Tibial nerve (tissue), 4 donors: ENCODE measurements at regions not wholly inside any gene's neighbourhood (a gene's known extent, or its start where the extent isn't known, plus 50 kb on each side); places are given as distances from the start of the nearest gene placed in this dataset.

Source experiments
- DNase-seq, 2 donors: peaks; one replicate each; pipeline ENCODE4 v3.0.0-alpha.2; 2019; ENCODE audit warnings: low spot score in 2 of 2
- H3K27ac ChIP-seq, 4 donors: fragments of 200-600 bp; sonication (generic) in 3 of 4; one replicate each; pipeline ENCODE4 v1.5.1; 2017 to 2019; ENCODE audit warnings: mild to moderate bottlenecking in 1 of 4
- H3K27me3 ChIP-seq, 2 donors: fragments of 200-600 bp; sonication (generic) in 1 of 2; one replicate each; pipeline versions ENCODE4 v1.5.1 to v1.6.0; 2017 to 2019
- H3K36me3 ChIP-seq, 3 donors: fragments of 200-600 bp; sonication (generic); one replicate each; pipeline ENCODE4 v1.5.1; 2018 to 2019
- H3K4me1 ChIP-seq, 4 donors: fragments of 200-600 bp; sonication (generic) in 3 of 4; one replicate each; pipeline ENCODE4 v1.5.1; 2017 to 2019
- H3K4me3 ChIP-seq, 4 donors: fragments of 200-600 bp; sonication (generic) in 3 of 4; one replicate each; pipeline ENCODE4 v1.5.1; 2017 to 2019; ENCODE audit warnings: mild to moderate bottlenecking in 1 of 4, moderate library complexity in 1 of 4
- H3K9me3 ChIP-seq, 4 donors: fragments of 200-600 bp; sonication (generic) in 3 of 4; one replicate each; pipeline ENCODE4 v1.5.1; 2017 to 2019
- CTCF ChIP-seq, 5 experiments: fragments of 200-600 bp in 3 of 5; fragments of 450-650 bp in 2 of 5; sonication (generic) in 3 of 5; IDR thresholded peaks; one replicate each; pipeline ENCODE4 v1.5.1; 2016 to 2019; ENCODE audit warnings: antibody characterized with exemption in 5 of 5, mild to moderate bottlenecking in 3 of 5, moderate library complexity in 2 of 5
- EP300 ChIP-seq, 2 donors: sonication (generic); formaldehyde crosslinking; IDR thresholded peaks; one replicate each; pipeline ENCODE4 v1.6.1; 2017; ENCODE audit warnings: antibody characterized with exemption in 2 of 2, mild to moderate bottlenecking in 1 of 2
- POLR2A ChIP-seq, 2 donors: fragments of 450-650 bp; IDR thresholded peaks; one replicate each; pipeline ENCODE4 v1.6.1; 2017; ENCODE audit warnings: antibody characterized with exemption in 2 of 2, mild to moderate bottlenecking in 2 of 2, moderate library complexity in 2 of 2
- WGBS, 2 donors: methylation state at CpG; one replicate each; pipeline ENCODE4 v1.1.5; 2018; 5-methylcytosine and 5-hydroxymethylcytosine counted together

DNA sequence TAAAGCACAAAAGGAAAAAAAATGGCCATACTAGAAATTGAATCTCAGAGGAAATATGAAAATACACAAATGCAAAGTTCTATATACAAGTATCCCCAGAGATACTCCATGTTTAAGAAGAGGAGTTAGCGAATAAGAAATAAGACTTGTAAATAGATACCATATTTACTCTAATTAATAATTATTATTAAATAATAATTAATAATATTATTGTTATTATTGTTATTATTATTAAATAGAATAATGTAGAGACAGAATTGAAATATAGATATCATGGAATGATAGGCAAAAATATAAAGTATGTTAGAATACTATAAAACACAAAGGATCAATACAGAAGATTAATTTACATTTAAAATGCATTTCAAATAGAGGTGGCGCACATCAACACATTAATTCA, 1047.5 kb upstream of the MIR17HG start:
- no peak for DNase-seq
- no peaks in the 10 kb centered on the region for H3K4me1 ChIP-seq
- H3K27me3 ChIP-seq, result no peaks in the 10 kb centered on the region
- no peak overlapping the region for H3K27ac ChIP-seq
- no peaks in the 10 kb centered on the region for H3K36me3 ChIP-seq
- TF ChIP-seq CTCF (IDR thresholded peaks at IDR 0.05), result no peak
- no peak for TF ChIP-seq EP300 (IDR thresholded peaks at IDR 0.05)
- no peak for TF ChIP-seq POLR2A (IDR thresholded peaks at IDR 0.05)
- H3K9me3 ChIP-seq, result no peaks in the 10 kb centered on the region
- no peak overlapping the region for H3K4me3 ChIP-seq
- 96 to 97% methylated on average over 2 of the region's 2 CpGs for WGBS, 2 donors

DNA sequence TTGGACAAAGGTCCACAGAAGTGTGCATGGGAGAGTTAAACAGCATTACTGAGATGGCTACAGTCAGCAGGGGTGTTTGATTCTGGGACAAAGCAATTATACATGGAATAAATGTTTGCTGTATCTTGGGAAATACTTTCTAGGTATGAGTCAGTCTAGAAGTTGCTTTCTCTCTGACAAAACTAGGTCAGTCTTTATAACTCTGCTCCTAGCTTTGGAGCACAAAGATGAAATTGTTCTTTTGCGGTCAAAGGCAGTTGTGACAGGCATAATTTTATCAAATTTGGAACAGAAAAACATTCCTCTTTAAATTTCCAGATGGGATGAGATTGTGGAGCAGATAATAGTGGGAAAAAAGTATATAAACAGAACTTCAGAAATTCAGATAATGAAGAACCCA, 1045.4 kb upstream of the MIR17HG start:
- TF ChIP-seq EP300 (IDR thresholded peaks at IDR 0.05), result no peak
- TF ChIP-seq CTCF (IDR thresholded peaks at IDR 0.05), result no peak
- no peak for TF ChIP-seq POLR2A (IDR thresholded peaks at IDR 0.05)
- DNase-seq, result no peak
- Histone ChIP-seq H3K36me3 (no peaks in the 10 kb centered on the region), H3K27me3 (no peaks in the 10 kb centered on the region), H3K4me1 (no peaks in the 10 kb centered on the region), H3K27ac (no peak overlapping the region), H3K4me3 (no peak overlapping the region), H3K9me3 (no peaks in the 10 kb centered on the region)
- WGBS, 2 donors, result 44 to 51% methylated on average over 1 of the region's 1 CpG

DNA sequence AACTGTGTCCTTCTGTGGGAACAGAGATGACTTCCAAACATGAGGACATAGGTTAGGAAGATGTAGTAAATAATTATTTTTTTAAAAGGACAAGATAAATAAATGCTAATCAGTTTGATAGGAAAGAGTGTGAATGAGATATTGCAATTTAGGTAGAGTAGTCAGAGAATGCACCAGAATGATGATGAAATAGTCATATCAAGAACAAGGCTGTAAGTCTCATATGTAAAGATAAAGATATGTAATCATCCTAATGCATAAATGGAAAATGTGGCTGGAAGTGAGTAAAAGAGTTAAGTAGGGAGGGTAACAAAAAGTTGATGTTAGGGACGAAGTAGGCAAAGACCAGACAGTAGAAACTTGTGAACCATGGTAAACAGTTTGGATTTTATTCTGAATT, 1041.7 kb upstream of the MIR17HG start:
- H3K27me3 ChIP-seq, result no peaks in the 10 kb centered on the region
- TF ChIP-seq POLR2A (IDR thresholded peaks at IDR 0.05), result no peak
- TF ChIP-seq EP300 (IDR thresholded peaks at IDR 0.05), result no peak
- TF ChIP-seq CTCF (IDR thresholded peaks at IDR 0.05), result no peak
- H3K36me3 ChIP-seq, result no peaks in the 10 kb centered on the region
- DNase-seq, result no peak
- 78 to 89% methylated on average over 1 of the region's 1 CpG for WGBS, 2 donors
- no peaks in the 10 kb centered on the region for H3K9me3 ChIP-seq
- H3K27ac ChIP-seq, result no peak overlapping the region
- no peak overlapping the region for H3K4me3 ChIP-seq
- H3K4me1 ChIP-seq, result no peaks in the 10 kb centered on the region

DNA sequence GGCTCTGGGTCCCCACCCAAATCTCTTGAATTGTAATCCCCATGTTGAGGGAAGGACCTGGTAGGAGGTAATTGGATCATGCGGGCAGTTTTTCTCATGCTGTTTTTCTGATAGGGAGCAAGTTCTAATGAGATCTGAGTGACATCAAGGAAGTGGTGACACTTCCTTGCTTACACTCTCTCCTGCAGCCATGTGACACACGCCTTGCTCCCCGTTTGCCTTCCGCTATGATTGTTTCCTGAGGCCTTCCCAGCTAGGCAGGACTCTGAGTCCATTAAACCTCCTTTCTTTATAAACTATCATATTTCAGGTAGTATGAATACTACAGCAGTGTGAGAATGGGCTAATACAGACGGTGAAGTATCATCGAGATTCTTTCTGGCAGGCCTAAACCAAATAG, 1040.4 kb upstream of the MIR17HG start:
- H3K4me1 ChIP-seq, result no peaks in the 10 kb centered on the region
- no peaks in the 10 kb centered on the region for H3K9me3 ChIP-seq
- no peak overlapping the region for H3K27ac ChIP-seq
- no peaks in the 10 kb centered on the region for H3K36me3 ChIP-seq
- H3K27me3 ChIP-seq, result no peaks in the 10 kb centered on the region
- no peak for DNase-seq
- no peak overlapping the region for H3K4me3 ChIP-seq
- TF ChIP-seq EP300 (IDR thresholded peaks at IDR 0.05), result no peak
- no peak for TF ChIP-seq CTCF (IDR thresholded peaks at IDR 0.05)
- no peak for TF ChIP-seq POLR2A (IDR thresholded peaks at IDR 0.05)
- WGBS, 2 donors, result 86 to 91% methylated on average over 6 of the region's 6 CpGs

DNA sequence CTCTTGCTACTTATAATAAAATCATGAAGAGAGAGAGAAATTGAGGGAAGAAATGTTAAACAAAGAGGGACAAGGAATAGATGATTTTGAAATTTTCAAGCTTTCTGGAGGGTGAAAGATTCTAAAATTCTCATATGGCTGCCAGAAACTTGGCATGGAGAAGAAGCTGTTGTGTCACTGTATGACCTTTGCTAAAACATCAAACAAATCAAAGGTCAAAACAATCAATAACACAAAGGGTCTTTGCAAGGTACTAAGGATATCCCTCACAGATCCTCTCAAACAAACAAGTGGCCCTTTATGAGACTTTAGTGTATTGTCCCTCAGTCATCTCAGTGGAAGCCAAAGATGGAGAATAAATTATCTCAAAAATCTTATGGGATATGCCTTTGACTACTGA, 1039.2 kb upstream of the MIR17HG start:
- Histone ChIP-seq H3K4me3 (no peak overlapping the region), H3K9me3 (no peaks in the 10 kb centered on the region), H3K27me3 (no peaks in the 10 kb centered on the region), H3K4me1 (no peaks in the 10 kb centered on the region), H3K27ac (no peak overlapping the region), H3K36me3 (no peaks in the 10 kb centered on the region)
- no peak for DNase-seq
- TF ChIP-seq CTCF (IDR thresholded peaks at IDR 0.05) (no peak), EP300 (IDR thresholded peaks at IDR 0.05) (no peak)
